GM23248 (cell line): ENCODE measurements at regions not wholly inside any gene's neighbourhood (a gene's known extent, or its start where the extent isn't known, plus 50 kb on each side); places are given as distances from the start of the nearest gene placed in this dataset.
"Not testable (repeated sequence)": the region's sequence is repeated elsewhere in the genome, so short reads cannot be mapped to it uniquely, and the experiment has no call there.

ENCODE experiments used
- DNase-seq: peaks from one replicate; pipeline ENCODE4 v3.0.0-alpha.2; 2015
- H2AFZ ChIP-seq: fragments of 200-600 bp; sonication (generic); 2 replicates; pipeline ENCODE4 v1.6.1; 2016; ENCODE audit warnings: antibody characterized with exemption
- H3F3A ChIP-seq: fragments of 200-600 bp; sonication (generic); 2 replicates; pipeline ENCODE4 v1.6.1; 2016; ENCODE audit warnings: mild to moderate bottlenecking, antibody characterized with exemption, mixed run types; ENCODE audit not compliant: insufficient read depth
- H3K27ac ChIP-seq: fragments of 200-600 bp; sonication (generic); 2 replicates; pipeline ENCODE4 v1.5.1; 2016; ENCODE audit warnings: mild to moderate bottlenecking
- H3K27me3 ChIP-seq: fragments of 200-600 bp; sonication (generic); replicated peaks from 2 replicates; pipeline ENCODE4 v1.6.1; 2016; ENCODE audit warnings: mild to moderate bottlenecking; ENCODE audit not compliant: insufficient read depth
- H3K36me3 ChIP-seq: fragments of 200-600 bp; sonication (generic); 2 replicates; pipeline ENCODE4 v1.6.1; 2016; ENCODE audit warnings: low read depth, mild to moderate bottlenecking
- H3K4me1 ChIP-seq: fragments of 200-600 bp; sonication (generic); 2 replicates; pipeline ENCODE4 v1.6.1; 2016; ENCODE audit warnings: mild to moderate bottlenecking; ENCODE audit not compliant: insufficient read depth
- H3K4me2 ChIP-seq: fragments of 200-600 bp; sonication (generic); one replicate; pipeline ENCODE4 v1.6.1; 2016; ENCODE audit warnings: mild to moderate bottlenecking; ENCODE audit not compliant: unreplicated experiment
- H3K4me3 ChIP-seq: fragments of 200-600 bp; sonication (generic); 2 replicates; pipeline ENCODE4 v1.5.1; 2016; ENCODE audit warnings: mild to moderate bottlenecking
- H3K79me2 ChIP-seq: fragments of 200-600 bp; sonication (generic); 2 replicates; pipeline ENCODE4 v1.6.1; 2016; ENCODE audit warnings: mild to moderate bottlenecking; ENCODE audit not compliant: insufficient read depth
- H3K9ac ChIP-seq: fragments of 200-600 bp; sonication (generic); 2 replicates; pipeline ENCODE4 v1.6.1; 2016; ENCODE audit warnings: mild to moderate bottlenecking
- H3K9me2 ChIP-seq: fragments of 200-600 bp; sonication (generic); 2 replicates; pipeline ENCODE4 v1.6.1; 2016; ENCODE audit warnings: mixed run types, mild to moderate bottlenecking, moderate library complexity; ENCODE audit not compliant: insufficient read depth
- H3K9me3 ChIP-seq: fragments of 200-600 bp; sonication (generic); one replicate; pipeline ENCODE4 v1.6.1; 2017; ENCODE audit warnings: low read depth
- H4K20me1 ChIP-seq: fragments of 200-600 bp; sonication (generic); 2 replicates; pipeline ENCODE4 v1.6.0; 2016; ENCODE audit not compliant: insufficient read depth
- EZH2 ChIP-seq: fragments of 200-600 bp; sonication (generic); IDR thresholded peaks from 2 replicates; pipeline ENCODE4 v1.6.1; 2018; ENCODE audit warnings: antibody characterized with exemption, mild to moderate bottlenecking; ENCODE audit not compliant: insufficient read depth, poor library complexity, severe bottlenecking
- EZH2phosphoT487 ChIP-seq: fragments of 200-600 bp; sonication (generic); IDR thresholded peaks from 2 replicates; pipeline ENCODE4 v1.6.1; 2018; ENCODE audit warnings: antibody characterized with exemption, moderate library complexity, mild to moderate bottlenecking, low read depth; ENCODE audit not compliant: insufficient read depth
- WGBS, 2 experiments: methylation state at CpG; one replicate each; pipeline ENCODE4 v1.1.6; 2015 to 2017; ENCODE audit warnings: low lambda C conversion rate in 2 of 2, low coverage in 1 of 2; ENCODE audit errors: missing lambda C conversion rate in 2 of 2; 5-methylcytosine and 5-hydroxymethylcytosine counted together
- in situ Hi-C: fragments of 300-500 bp; cut with MboI; formaldehyde crosslinking; loops from 2 replicates; pipeline ENCODE4 v1.15.0; 2020

DNA sequence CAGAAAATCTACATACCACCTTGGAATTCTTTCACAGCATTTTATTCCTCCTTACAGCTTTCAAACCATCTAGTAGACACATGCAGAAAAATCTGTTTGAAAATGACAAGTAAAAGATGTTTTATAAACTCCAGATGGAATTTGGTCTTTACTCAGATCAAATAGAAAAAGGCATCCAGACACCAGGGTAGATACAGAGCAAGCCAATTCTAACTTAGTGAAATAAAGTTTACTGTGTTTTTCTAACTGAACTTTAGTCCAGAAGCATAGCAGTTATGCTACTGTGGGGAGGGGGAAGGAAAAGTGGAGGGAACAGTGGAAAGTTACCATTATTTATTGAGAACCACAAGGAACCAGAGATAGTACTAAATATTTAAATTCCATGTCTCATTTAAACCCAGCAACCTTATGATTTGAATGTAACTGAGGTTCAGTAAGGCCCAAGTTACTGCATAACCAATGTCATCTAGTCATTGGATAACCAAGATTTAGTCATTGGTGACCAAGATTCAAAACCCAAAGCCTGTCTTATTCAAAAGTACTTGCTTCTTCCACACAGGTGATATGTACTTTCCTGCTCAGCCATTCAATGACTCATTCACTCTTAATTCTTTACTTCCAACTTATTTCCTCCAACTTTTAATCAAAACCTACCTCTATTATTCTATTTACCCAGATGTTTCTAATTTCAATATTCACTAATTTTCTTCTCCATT lies 57.7 kb downstream of the RAD51AP2 start:
- H3K79me2 ChIP-seq, result no peaks in the 10 kb centered on the region
- H3F3A ChIP-seq, result no peaks in the 10 kb centered on the region
- DNase-seq, result no peak
- no peaks in the 10 kb centered on the region for H4K20me1 ChIP-seq
- no peak overlapping the region for H3K4me3 ChIP-seq
- no peaks in the 10 kb centered on the region for H3K27me3 ChIP-seq
- H3K27ac ChIP-seq, result no peak overlapping the region
- TF ChIP-seq EZH2 (no peak), EZH2phosphoT487 (no peak)
- H3K4me1 ChIP-seq, result no peaks in the 10 kb centered on the region
- no peak overlapping the region for H2AFZ ChIP-seq
- H3K9me3 ChIP-seq, result no peaks in the 10 kb centered on the region
- no peaks in the 10 kb centered on the region for H3K9me2 ChIP-seq
- H3K9ac ChIP-seq, result no peak overlapping the region
- no peak overlapping the region for H3K4me2 ChIP-seq
- H3K36me3 ChIP-seq, result no peaks in the 10 kb centered on the region
- in situ Hi-C loops, result no loop called here

- H3K9me3 ChIP-seq, result no peaks in the 10 kb centered on the region
- in situ Hi-C loops, result no loop called here
- H3K79me2 ChIP-seq, result no peaks in the 10 kb centered on the region
- no peaks in the 10 kb centered on the region for H4K20me1 ChIP-seq
- DNase-seq, result no peak
- H3K4me2 ChIP-seq, result no peak overlapping the region
- WGBS, 2 experiments, result 51% methylated on average over 2 of the region's 2 CpGs
- no peaks in the 10 kb centered on the region for H3K36me3 ChIP-seq
- H3K27me3 ChIP-seq, result no peaks in the 10 kb centered on the region
- no peak overlapping the region for H3K4me3 ChIP-seq
- no peaks in the 10 kb centered on the region for H3F3A ChIP-seq
- H2AFZ ChIP-seq, result no peak overlapping the region
- no peak for TF ChIP-seq EZH2
- no peak for TF ChIP-seq EZH2phosphoT487
- H3K9me2 ChIP-seq, result no peaks in the 10 kb centered on the region
- no peaks in the 10 kb centered on the region for H3K4me1 ChIP-seq
- H3K27ac ChIP-seq, result no peak overlapping the region
- no peak overlapping the region for H3K9ac ChIP-seq
Measured at GRCh38 chr2:17455343-17455742, 62.9 kb downstream of the RAD51AP2 start.

- in situ Hi-C loops, H3K4me2 ChIP-seq, H3F3A ChIP-seq, H3K9me3 ChIP-seq, H3K4me3 ChIP-seq, H3K9me2 ChIP-seq, H3K9ac ChIP-seq, H3K27ac ChIP-seq, H3K79me2 ChIP-seq, H3K4me1 ChIP-seq, H4K20me1 ChIP-seq, H3K27me3 ChIP-seq, H3K36me3 ChIP-seq, H2AFZ ChIP-seq, DNase-seq: not testable (repeated sequence)
- 25 to 31% methylated on average over 3 of the region's 3 CpGs for WGBS, 2 experiments
Measured at GRCh38 chr2:17446191-17446590, 72.0 kb downstream of the RAD51AP2 start.

- no peak for DNase-seq
- Histone ChIP-seq H3K79me2 (no peaks in the 10 kb centered on the region), H3K9me3 (no peaks in the 10 kb centered on the region), H3K9me2 (no peaks in the 10 kb centered on the region), H3K4me2 (no peak overlapping the region), H3F3A (no peaks in the 10 kb centered on the region), H3K4me3 (no peak overlapping the region), H3K27ac (no peak overlapping the region), H3K27me3 (no peaks in the 10 kb centered on the region), H2AFZ (no peak overlapping the region), H3K9ac (no peak overlapping the region), H3K36me3 (no peaks in the 10 kb centered on the region), H3K4me1 (no peaks in the 10 kb centered on the region), H4K20me1 (no peaks in the 10 kb centered on the region)
- in situ Hi-C loops, result no loop called here
- WGBS, 2 experiments, result 20 to 47% methylated on average over 1 of the region's 1 CpG
- TF ChIP-seq EZH2phosphoT487 (no peak), EZH2 (no peak)
Measured at GRCh38 chr2:17445744-17446143, 72.5 kb downstream of the RAD51AP2 start.

DNA sequence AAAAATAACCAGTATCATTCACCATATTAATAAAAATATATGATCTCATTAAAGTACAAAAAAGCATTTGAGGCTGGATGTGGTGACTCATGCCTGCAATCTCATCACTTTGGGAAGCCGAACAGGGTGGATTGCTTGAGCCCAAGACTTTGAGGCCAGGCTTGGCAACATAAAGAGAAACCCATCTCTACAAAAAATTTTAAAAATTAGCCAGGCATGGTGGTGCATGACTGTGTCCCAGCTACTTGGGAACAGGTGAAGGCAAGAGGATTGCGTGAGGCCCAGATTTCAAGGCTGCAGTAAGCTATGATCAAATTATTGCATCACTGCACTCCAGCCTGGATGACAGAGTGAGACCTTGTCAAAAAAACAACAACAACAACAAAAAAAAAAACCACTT lies 75.9 kb downstream of the RAD51AP2 start:
- H3K36me3 ChIP-seq, result no peaks in the 10 kb centered on the region
- no peaks in the 10 kb centered on the region for H3K27me3 ChIP-seq
- WGBS, 2 experiments, result 29% methylated on average over 2 of the region's 2 CpGs
- H3K9ac ChIP-seq, result no peak overlapping the region
- H3K4me1 ChIP-seq, result no peaks in the 10 kb centered on the region
- no peak overlapping the region for H3K4me2 ChIP-seq
- peak; percentile 36 for DNase-seq
- no peak overlapping the region for H2AFZ ChIP-seq
- H3K9me2 ChIP-seq, result no peaks in the 10 kb centered on the region
- no peak overlapping the region for H3K4me3 ChIP-seq
- no peaks in the 10 kb centered on the region for H3K9me3 ChIP-seq
- no peak overlapping the region for H3K27ac ChIP-seq
- no peaks in the 10 kb centered on the region for H3K79me2 ChIP-seq
- in situ Hi-C loops, result no loop called here
- TF ChIP-seq EZH2 (no peak), EZH2phosphoT487 (no peak)
- no peaks in the 10 kb centered on the region for H4K20me1 ChIP-seq
- H3F3A ChIP-seq, result no peaks in the 10 kb centered on the region
